ENCODE measurements at regions not wholly inside any gene's neighbourhood (a gene's known extent, or its start where the extent isn't known, plus 50 kb on each side); places are given as distances from the start of the nearest gene placed in this dataset.

DNA sequence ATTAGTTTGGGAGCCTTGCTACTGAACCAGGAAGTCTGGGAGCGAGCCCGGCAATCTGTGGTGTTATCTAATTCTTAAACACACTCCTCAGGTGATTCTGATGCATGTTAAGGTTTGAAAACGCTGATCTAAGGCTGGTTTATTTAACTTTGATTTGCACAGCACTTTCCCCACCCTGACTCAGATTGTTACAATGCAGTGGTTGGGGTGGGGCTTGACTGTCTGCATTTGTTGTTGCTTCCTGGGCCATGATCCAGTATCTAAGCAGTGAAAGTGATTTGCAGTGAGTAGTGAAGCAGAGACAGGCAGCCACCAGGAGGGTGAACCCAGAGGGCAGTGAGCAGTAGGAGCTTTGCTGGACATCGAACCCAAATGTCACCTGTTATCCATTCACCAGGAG lies 81.6 kb upstream of the ARGLU1 start:
- H3K9me3 Mint-ChIP-seq: peaks cover 7% of the 10 kb centered on the region
- H3K4me3 Mint-ChIP-seq: no peak overlapping the region
- no peak overlapping the region for H3K27ac Mint-ChIP-seq
- no peak for DNase-seq
- TF ChIP-seq, protein P1, sequence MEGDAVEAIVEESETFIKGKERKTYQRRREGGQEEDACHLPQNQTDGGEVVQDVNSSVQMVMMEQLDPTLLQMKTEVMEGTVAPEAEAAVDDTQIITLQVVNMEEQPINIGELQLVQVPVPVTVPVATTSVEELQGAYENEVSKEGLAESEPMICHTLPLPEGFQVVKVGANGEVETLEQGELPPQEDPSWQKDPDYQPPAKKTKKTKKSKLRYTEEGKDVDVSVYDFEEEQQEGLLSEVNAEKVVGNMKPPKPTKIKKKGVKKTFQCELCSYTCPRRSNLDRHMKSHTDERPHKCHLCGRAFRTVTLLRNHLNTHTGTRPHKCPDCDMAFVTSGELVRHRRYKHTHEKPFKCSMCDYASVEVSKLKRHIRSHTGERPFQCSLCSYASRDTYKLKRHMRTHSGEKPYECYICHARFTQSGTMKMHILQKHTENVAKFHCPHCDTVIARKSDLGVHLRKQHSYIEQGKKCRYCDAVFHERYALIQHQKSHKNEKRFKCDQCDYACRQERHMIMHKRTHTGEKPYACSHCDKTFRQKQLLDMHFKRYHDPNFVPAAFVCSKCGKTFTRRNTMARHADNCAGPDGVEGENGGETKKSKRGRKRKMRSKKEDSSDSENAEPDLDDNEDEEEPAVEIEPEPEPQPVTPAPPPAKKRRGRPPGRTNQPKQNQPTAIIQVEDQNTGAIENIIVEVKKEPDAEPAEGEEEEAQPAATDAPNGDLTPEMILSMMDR (conservative IDR thresholded peaks at IDR 0.05): no peak
- H3K4me1 Mint-ChIP-seq: peaks cover 2% of the 10 kb centered on the region
- peaks cover 11% of the 10 kb centered on the region for H3K27me3 ChIP-seq (ENCODE audit: control insufficient read depth, insufficient read depth, low read length, poor library complexity, severe bottlenecking)
- H3K27ac ChIP-seq (ENCODE audit: low read depth, low read length): no peak overlapping the region
- H3K9ac ChIP-seq (ENCODE audit: extremely low read depth, low read length, poor library complexity, severe bottlenecking): no peak overlapping the region
- H3K4me1 ChIP-seq (ENCODE audit: control insufficient read depth, insufficient read depth, low read length): no peaks in the 10 kb centered on the region
- H3K9me3 ChIP-seq (ENCODE audit: control insufficient read depth, low read length): peaks cover 14% of the 10 kb centered on the region
- peaks cover 13% of the 10 kb centered on the region for H3K27me3 Mint-ChIP-seq (ENCODE audit: insufficient read depth)
- no peaks in the 10 kb centered on the region for H3K36me3 ChIP-seq (ENCODE audit: control insufficient read depth, insufficient read depth, low read length)
- no peak overlapping the region for H3K4me3 ChIP-seq (ENCODE audit: low read length)
- no peaks in the 10 kb centered on the region for H3K36me3 Mint-ChIP-seq (ENCODE audit: low read depth)
- WGBS, 2 experiments (ENCODE audit: insufficient coverage in 1 of 2, insufficient read length in 1 of 2): 78% methylated on average over 4 of the region's 4 CpGs; no CpG with 5 or more reads in 1 of the 2 experiments

DNA sequence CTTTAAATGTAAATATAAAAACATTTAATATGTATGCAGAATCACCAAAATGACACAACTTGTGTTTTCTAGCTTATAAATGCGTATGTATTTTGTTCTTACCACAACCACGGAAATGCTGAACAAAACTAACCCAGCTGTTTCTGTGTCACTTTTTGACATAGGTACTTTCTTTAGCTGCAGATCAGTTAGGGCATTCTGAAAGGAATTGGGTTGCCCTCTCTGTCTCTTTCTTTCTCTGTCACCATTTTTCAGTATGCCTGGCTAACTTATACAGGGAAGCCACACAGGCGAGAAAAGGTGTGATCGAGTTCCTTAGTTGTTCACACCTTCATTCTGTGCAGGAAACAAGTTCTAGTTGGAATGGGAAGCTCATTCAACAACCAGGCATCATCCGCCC lies 72.6 kb upstream of the ARGLU1 start:
- Mint-ChIP-seq H3K9me3 (no peaks in the 10 kb centered on the region), H3K36me3 (ENCODE audit: low read depth) (no peaks in the 10 kb centered on the region), H3K27me3 (ENCODE audit: insufficient read depth) (peaks cover 17% of the 10 kb centered on the region), H3K27ac (no peak overlapping the region), H3K4me3 (no peak overlapping the region), H3K4me1 (no peaks in the 10 kb centered on the region)
- Histone ChIP-seq H3K9ac (ENCODE audit: extremely low read depth, low read length, poor library complexity, severe bottlenecking) (no peak overlapping the region), H3K36me3 (ENCODE audit: control insufficient read depth, insufficient read depth, low read length) (no peaks in the 10 kb centered on the region), H3K4me1 (ENCODE audit: control insufficient read depth, insufficient read depth, low read length) (no peaks in the 10 kb centered on the region), H3K9me3 (ENCODE audit: control insufficient read depth, low read length) (no peaks in the 10 kb centered on the region), H3K4me3 (ENCODE audit: low read length) (no peak overlapping the region), H3K27me3 (ENCODE audit: control insufficient read depth, insufficient read depth, low read length, poor library complexity, severe bottlenecking) (peaks cover 13% of the 10 kb centered on the region), H3K27ac (ENCODE audit: low read depth, low read length) (no peak overlapping the region)
- 93 to 100% methylated on average over 4 to 5 of the region's 5 CpGs for WGBS, 2 experiments (ENCODE audit: insufficient coverage in 1 of 2, insufficient read length in 1 of 2)
- no peak for DNase-seq
- TF ChIP-seq, protein P1 (conservative IDR thresholded peaks at IDR 0.05): no peak

DNA sequence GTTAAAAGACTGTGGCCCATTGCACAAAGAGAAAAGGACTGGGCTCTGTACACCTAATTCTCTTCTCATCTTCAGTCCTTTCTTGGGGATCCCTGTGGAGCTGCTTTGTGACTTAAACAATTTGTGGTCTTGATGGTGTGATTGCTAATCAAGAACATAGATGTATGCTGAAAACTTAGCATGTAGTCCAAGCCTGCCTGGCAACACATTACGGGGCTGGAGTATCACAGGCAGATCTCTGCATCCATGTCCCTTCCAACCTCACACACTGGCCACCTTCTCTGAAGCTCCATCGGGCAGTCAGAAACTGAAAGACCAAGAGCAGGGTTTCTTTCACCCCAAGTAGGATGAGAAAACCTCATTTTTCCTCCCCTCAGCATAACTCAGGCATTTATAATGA lies 69.6 kb upstream of the ARGLU1 start:
- no peak overlapping the region for H3K27ac Mint-ChIP-seq
- H3K27ac ChIP-seq (ENCODE audit: low read depth, low read length): no peak overlapping the region
- no peaks in the 10 kb centered on the region for H3K4me1 ChIP-seq (ENCODE audit: control insufficient read depth, insufficient read depth, low read length)
- H3K36me3 Mint-ChIP-seq (ENCODE audit: low read depth): no peaks in the 10 kb centered on the region
- no peaks in the 10 kb centered on the region for H3K36me3 ChIP-seq (ENCODE audit: control insufficient read depth, insufficient read depth, low read length)
- 96 to 100% methylated on average over 1 to 2 of the region's 2 CpGs for WGBS, 2 experiments (ENCODE audit: insufficient coverage in 1 of 2, insufficient read length in 1 of 2)
- no peak overlapping the region for H3K9ac ChIP-seq (ENCODE audit: extremely low read depth, low read length, poor library complexity, severe bottlenecking)
- H3K4me3 ChIP-seq (ENCODE audit: low read length): no peak overlapping the region
- no peaks in the 10 kb centered on the region for H3K9me3 ChIP-seq (ENCODE audit: control insufficient read depth, low read length)
- DNase-seq: no peak
- H3K27me3 Mint-ChIP-seq (ENCODE audit: insufficient read depth): peaks cover 18% of the 10 kb centered on the region
- no peaks in the 10 kb centered on the region for H3K4me1 Mint-ChIP-seq
- no peak overlapping the region for H3K4me3 Mint-ChIP-seq
- no peaks in the 10 kb centered on the region for H3K9me3 Mint-ChIP-seq
- peaks cover 13% of the 10 kb centered on the region for H3K27me3 ChIP-seq (ENCODE audit: control insufficient read depth, insufficient read depth, low read length, poor library complexity, severe bottlenecking)
- TF ChIP-seq, protein P1 (conservative IDR thresholded peaks at IDR 0.05): no peak
